Panc1 (cell line): ENCODE measurements at regions not wholly inside any gene's neighbourhood (a gene's known extent, or its start where the extent isn't known, plus 50 kb on each side); places are given as distances from the start of the nearest gene placed in this dataset.

Experiments used
- ATAC-seq: fragments of 200-7000 bp; cut with Tn5 transposase; 2 replicates; pipeline ENCODE4 v1.9.1; 2020; ENCODE audit warnings: mild to moderate bottlenecking, moderate library complexity
- BruUV-seq: library from RNA; stranded (reverse); fragments of 400-500 nt; replicated peaks from 2 replicates; lab custom pipeline; 2021; lab: Mats Ljungman, UMichigan
- CTCF ChIA-PET: fragments of 300-600 bp; sonication (Branson Sonifier 250); formaldehyde crosslinking; loops from one replicate; lab custom pipeline; 2022; ENCODE audit warnings: antibody characterized with exemption; lab: Charles Lee
- POLR2A ChIA-PET: fragments of 300-600 bp; sonication (Branson Sonifier 250); formaldehyde crosslinking; loops from one replicate; lab custom pipeline; 2022; ENCODE audit warnings: antibody characterized with exemption; lab: Charles Lee
- DNase-seq: peaks from one replicate; pipeline ENCODE4 v3.0.0-alpha.2; 2010; ENCODE audit warnings: low read depth, low spot score
- H3K27ac ChIP-seq: 2 replicates; pipeline ENCODE4 v1.5.1; 2011; ENCODE audit warnings: mild to moderate bottlenecking, low read length, inconsistent platforms
- H3K27me3 ChIP-seq: fragments of 200-500 bp; sonication (Bioruptor generic); 2 replicates; pipeline ENCODE4 v1.6.0; 2014; ENCODE audit warnings: low read length, inconsistent platforms; ENCODE audit not compliant: control insufficient read depth, insufficient read depth
- H3K36me3 ChIP-seq: fragments of 200-500 bp; sonication (Bioruptor generic); 2 replicates; pipeline ENCODE4 v1.5.1; 2014; ENCODE audit warnings: inconsistent platforms, mild to moderate bottlenecking, low read length, moderate library complexity; ENCODE audit not compliant: control insufficient read depth, insufficient read depth
- H3K4me1 ChIP-seq: 2 replicates; pipeline ENCODE4 v1.5.1; 2011; ENCODE audit warnings: inconsistent platforms, mild to moderate bottlenecking, low read length, moderate library complexity; ENCODE audit not compliant: control insufficient read depth, insufficient read depth
- H3K4me3 ChIP-seq, 2 experiments: 2 replicates each; pipeline ENCODE4 v1.5.1; 2011 to 2012; ENCODE audit warnings: low read depth in 2 of 2, low read length in 2 of 2, mild to moderate bottlenecking in 2 of 2, inconsistent platforms in 1 of 2, moderate library complexity in 1 of 2
- H3K9me3 ChIP-seq: fragments of 200-500 bp; sonication (Bioruptor generic); 2 replicates; pipeline ENCODE4 v1.5.1; 2014; ENCODE audit warnings: low read depth, mild to moderate bottlenecking, inconsistent platforms, low read length, moderate library complexity; ENCODE audit not compliant: control insufficient read depth, insufficient read depth
- POLR2AphosphoS5 ChIP-seq: IDR thresholded peaks from 2 replicates; pipeline ENCODE4 v1.6.1; 2012; ENCODE audit warnings: mild to moderate bottlenecking, low read depth, low read length, moderate library complexity
- SIN3A ChIP-seq: IDR thresholded peaks from 2 replicates; pipeline ENCODE4 v1.6.1; 2012; ENCODE audit warnings: low read depth, mild to moderate bottlenecking, low read length, moderate library complexity, borderline replicate concordance; ENCODE audit not compliant: insufficient read depth
- TCF7L2 ChIP-seq: IDR thresholded peaks from 2 replicates; pipeline ENCODE4 v1.6.1; 2011; ENCODE audit warnings: mild to moderate bottlenecking, low read depth, low read length, inconsistent platforms
- in situ Hi-C: cut with HindIII; loops from 2 replicates; pipeline ENCODE4 v1.10.0; 2016; ENCODE audit warnings: low sequenced_read_pairs, low pct_unique_long_range_greater_than_20kb
- intact Hi-C: fragments of 100-400 bp; cut with micrococcal nuclease; formaldehyde crosslinking; loops from one replicate; pipeline ENCODE4 v1.10.0; 2022; ENCODE audit not compliant: unreplicated experiment
- TF ChIP-seq, protein P1 (sequence below): fragments of 450-650 bp; IDR thresholded peaks from 2 replicates; pipeline ENCODE4 v1.5.1; 2017; ENCODE audit warnings: mild to moderate bottlenecking
- TF ChIP-seq, protein P2 (sequence below), 2 experiments: IDR thresholded peaks; 2 replicates each; pipeline ENCODE4 v1.6.1; 2011 to 2012; ENCODE audit warnings: low read depth in 2 of 2, control low read depth in 1 of 2, low read length in 1 of 2, mild to moderate bottlenecking in 1 of 2, moderate library complexity in 1 of 2; ENCODE audit not compliant: insufficient read depth in 1 of 2

GRCh38 chr3:193078996-193079753 lies 161.5 kb upstream of the MB21D2 start:
- in situ Hi-C loops, result no loop called here
- intact Hi-C loops, result no loop called here
- H3K36me3 ChIP-seq, result no peaks in the 10 kb centered on the region
- no peak for ATAC-seq
- TF ChIP-seq TCF7L2, result no peak
- TF ChIP-seq, protein P1, sequence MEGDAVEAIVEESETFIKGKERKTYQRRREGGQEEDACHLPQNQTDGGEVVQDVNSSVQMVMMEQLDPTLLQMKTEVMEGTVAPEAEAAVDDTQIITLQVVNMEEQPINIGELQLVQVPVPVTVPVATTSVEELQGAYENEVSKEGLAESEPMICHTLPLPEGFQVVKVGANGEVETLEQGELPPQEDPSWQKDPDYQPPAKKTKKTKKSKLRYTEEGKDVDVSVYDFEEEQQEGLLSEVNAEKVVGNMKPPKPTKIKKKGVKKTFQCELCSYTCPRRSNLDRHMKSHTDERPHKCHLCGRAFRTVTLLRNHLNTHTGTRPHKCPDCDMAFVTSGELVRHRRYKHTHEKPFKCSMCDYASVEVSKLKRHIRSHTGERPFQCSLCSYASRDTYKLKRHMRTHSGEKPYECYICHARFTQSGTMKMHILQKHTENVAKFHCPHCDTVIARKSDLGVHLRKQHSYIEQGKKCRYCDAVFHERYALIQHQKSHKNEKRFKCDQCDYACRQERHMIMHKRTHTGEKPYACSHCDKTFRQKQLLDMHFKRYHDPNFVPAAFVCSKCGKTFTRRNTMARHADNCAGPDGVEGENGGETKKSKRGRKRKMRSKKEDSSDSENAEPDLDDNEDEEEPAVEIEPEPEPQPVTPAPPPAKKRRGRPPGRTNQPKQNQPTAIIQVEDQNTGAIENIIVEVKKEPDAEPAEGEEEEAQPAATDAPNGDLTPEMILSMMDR, result no peak
- TF ChIP-seq POLR2AphosphoS5, result no peak
- TF ChIP-seq SIN3A, result no peak
- TF ChIP-seq, protein P2, sequence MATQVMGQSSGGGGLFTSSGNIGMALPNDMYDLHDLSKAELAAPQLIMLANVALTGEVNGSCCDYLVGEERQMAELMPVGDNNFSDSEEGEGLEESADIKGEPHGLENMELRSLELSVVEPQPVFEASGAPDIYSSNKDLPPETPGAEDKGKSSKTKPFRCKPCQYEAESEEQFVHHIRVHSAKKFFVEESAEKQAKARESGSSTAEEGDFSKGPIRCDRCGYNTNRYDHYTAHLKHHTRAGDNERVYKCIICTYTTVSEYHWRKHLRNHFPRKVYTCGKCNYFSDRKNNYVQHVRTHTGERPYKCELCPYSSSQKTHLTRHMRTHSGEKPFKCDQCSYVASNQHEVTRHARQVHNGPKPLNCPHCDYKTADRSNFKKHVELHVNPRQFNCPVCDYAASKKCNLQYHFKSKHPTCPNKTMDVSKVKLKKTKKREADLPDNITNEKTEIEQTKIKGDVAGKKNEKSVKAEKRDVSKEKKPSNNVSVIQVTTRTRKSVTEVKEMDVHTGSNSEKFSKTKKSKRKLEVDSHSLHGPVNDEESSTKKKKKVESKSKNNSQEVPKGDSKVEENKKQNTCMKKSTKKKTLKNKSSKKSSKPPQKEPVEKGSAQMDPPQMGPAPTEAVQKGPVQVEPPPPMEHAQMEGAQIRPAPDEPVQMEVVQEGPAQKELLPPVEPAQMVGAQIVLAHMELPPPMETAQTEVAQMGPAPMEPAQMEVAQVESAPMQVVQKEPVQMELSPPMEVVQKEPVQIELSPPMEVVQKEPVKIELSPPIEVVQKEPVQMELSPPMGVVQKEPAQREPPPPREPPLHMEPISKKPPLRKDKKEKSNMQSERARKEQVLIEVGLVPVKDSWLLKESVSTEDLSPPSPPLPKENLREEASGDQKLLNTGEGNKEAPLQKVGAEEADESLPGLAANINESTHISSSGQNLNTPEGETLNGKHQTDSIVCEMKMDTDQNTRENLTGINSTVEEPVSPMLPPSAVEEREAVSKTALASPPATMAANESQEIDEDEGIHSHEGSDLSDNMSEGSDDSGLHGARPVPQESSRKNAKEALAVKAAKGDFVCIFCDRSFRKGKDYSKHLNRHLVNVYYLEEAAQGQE (IDR thresholded peaks at IDR 0.05; ENCODE audit: insufficient read depth in 1 of 2, low read depth in 2 of 2, low read length in 1 of 2), result no peak
- H3K4me1 ChIP-seq, result no peaks in the 10 kb centered on the region
- H3K4me3 ChIP-seq, result no peak overlapping the region
- BruUV-seq, result no TSS peak
- POLR2A ChIA-PET, result no interaction called here
- H3K27me3 ChIP-seq, result no peaks in the 10 kb centered on the region
- DNase-seq, result no peak
- H3K9me3 ChIP-seq, result no peaks in the 10 kb centered on the region
- CTCF ChIA-PET, result no interaction called here
- no peak overlapping the region for H3K27ac ChIP-seq

- ATAC-seq (no peak), DNase-seq (no peak)
- Histone ChIP-seq H3K4me1 (no peaks in the 10 kb centered on the region), H3K36me3 (no peaks in the 10 kb centered on the region), H3K27me3 (no peaks in the 10 kb centered on the region), H3K27ac (no peak overlapping the region), H3K9me3 (no peaks in the 10 kb centered on the region), H3K4me3 (no peak overlapping the region)
- ChIA-PET CTCF (no interaction called here), POLR2A (no interaction called here)
- TF ChIP-seq, protein P2 (IDR thresholded peaks at IDR 0.05; ENCODE audit: insufficient read depth in 1 of 2, low read depth in 2 of 2, low read length in 1 of 2), result no peak
- TF ChIP-seq, protein P1, result no peak
- no peak for TF ChIP-seq POLR2AphosphoS5
- BruUV-seq, result no TSS peak
- intact Hi-C loops (no loop called here), in situ Hi-C loops (no loop called here)
Measured at GRCh38 chr3:193080821-193081365, 160.1 kb upstream of the PLAAT1 start.
